HepG2 (cell line): ENCODE measurements at regions not wholly inside any gene's neighbourhood (a gene's known extent, or its start where the extent isn't known, plus 50 kb on each side); places are given as distances from the start of the nearest gene placed in this dataset.
"Not testable (repeated sequence)": the region's sequence is repeated elsewhere in the genome, so short reads cannot be mapped to it uniquely, and the experiment has no call there.

Experiments used
- ATAC-seq: fragments of 200-7000 bp; cut with Tn5 transposase; 3 replicates; pipeline ENCODE4 v1.9.1; 2020; ENCODE audit warnings: mild to moderate bottlenecking, moderate library complexity
- BruUV-seq: library from RNA; stranded (reverse); fragments of 400-500 nt; replicated peaks from 2 replicates; lab custom pipeline; 2021; lab: Mats Ljungman, UMichigan
- CTCF ChIA-PET: fragments of 300-600 bp; formaldehyde crosslinking; extraction: SDS; loops from one replicate; lab custom pipeline; 2021; ENCODE audit warnings: low total read pairs, inconsistent platforms, low intra/inter-chr PET ratio; lab: Yijun Ruan, JAX
- POLR2A ChIA-PET: fragments of 350-600 bp; sonication (Branson Sonifier 250); formaldehyde crosslinking; loops from one replicate; lab custom pipeline; 2020; ENCODE audit warnings: antibody characterized with exemption, inconsistent platforms; lab: Yijun Ruan, JAX
- DNase-seq: peaks from one replicate; pipeline ENCODE4 v3.0.0-alpha.2; 2015; ENCODE audit warnings: low spot score
- FAIRE-seq: peaks from 3 replicates; lab custom pipeline; 2011; peaks lifted over from hg19 to GRCh38; lab: Jason Lieb, UNC
- H2AFZ ChIP-seq: one replicate; pipeline ENCODE4 v1.6.1; 2011; ENCODE audit warnings: low read length, inconsistent platforms
- H3K27ac ChIP-seq: fragments of 300-600 bp; 3 replicates; pipeline ENCODE4 v1.8.0; 2011; ENCODE audit warnings: mixed run types, mild to moderate bottlenecking, mixed read lengths, low read length, inconsistent platforms; ENCODE audit not compliant: insufficient read depth; ENCODE audit errors: extremely low read length
- H3K27me3 ChIP-seq, 2 experiments: fragments of 200-600 bp in 1 of 2; 2 replicates in 1 of 2; 3 replicates in 1 of 2; pipeline versions ENCODE4 v1.6.0 to v1.8.0; 2011; ENCODE audit warnings: low read length in 2 of 2, mild to moderate bottlenecking in 2 of 2, moderate library complexity in 2 of 2, inconsistent platforms in 1 of 2; ENCODE audit not compliant: insufficient read depth in 2 of 2, control insufficient read depth in 1 of 2
- H3K36me3 ChIP-seq, 2 experiments: fragments of 200-600 bp in 1 of 2; replicated peaks in 1 of 2; 2 replicates in 1 of 2; 3 replicates in 1 of 2; pipeline versions ENCODE4 v1.5.1 to v1.8.0; 2011; ENCODE audit warnings: low read length in 2 of 2, inconsistent platforms in 1 of 2; ENCODE audit not compliant: insufficient read depth in 2 of 2, control insufficient read depth in 1 of 2
- H3K4me1 ChIP-seq: 2 replicates; pipeline ENCODE4 v1.5.1; 2012; ENCODE audit warnings: low read length, inconsistent platforms; ENCODE audit not compliant: insufficient read depth
- H3K4me2 ChIP-seq: 2 replicates; pipeline ENCODE4 v1.6.0; 2011; ENCODE audit warnings: low read depth, low read length, inconsistent platforms
- H3K4me3 ChIP-seq, 3 experiments: fragments of 200-600 bp in 1 of 3; sonication (generic), shearing (Covaris generic) in 1 of 3; replicated peaks in 1 of 3; 2 replicates each; pipeline ENCODE4 v1.5.1; 2011 to 2016; ENCODE audit warnings: low read length in 3 of 3, inconsistent platforms in 2 of 3, low read depth in 2 of 3, mild to moderate bottlenecking in 2 of 3, control low read depth in 1 of 3, mixed read lengths in 1 of 3; ENCODE audit not compliant: insufficient read depth in 1 of 3
- H3K79me2 ChIP-seq: one replicate; pipeline ENCODE4 v1.6.1; 2011; ENCODE audit warnings: low read length, inconsistent platforms; ENCODE audit not compliant: insufficient read depth
- H3K9ac ChIP-seq: 2 replicates; pipeline ENCODE4 v1.6.0; 2011; ENCODE audit warnings: mild to moderate bottlenecking, low read depth, low read length, inconsistent platforms; ENCODE audit not compliant: insufficient read depth
- H3K9me3 ChIP-seq: 2 replicates; pipeline ENCODE4 v1.5.1; 2012; ENCODE audit warnings: mild to moderate bottlenecking, low read length
- H4K20me1 ChIP-seq: 2 replicates; pipeline ENCODE4 v1.6.0; 2011; ENCODE audit warnings: inconsistent platforms, mild to moderate bottlenecking, low read length, moderate library complexity; ENCODE audit not compliant: insufficient read depth
- WGBS: methylation state at CpG from one replicate; pipeline ENCODE4 v1.1.6; 2017; ENCODE audit warnings: low lambda C conversion rate; 5-methylcytosine and 5-hydroxymethylcytosine counted together
- in situ Hi-C: cut with HindIII; loops from 2 replicates; pipeline ENCODE4 v1.10.0; 2017; ENCODE audit warnings: low pct_unique_long_range_greater_than_20kb; ENCODE audit not compliant: extremely low pct_ligation_motif_present
- intact Hi-C: fragments of 100-400 bp; cut with micrococcal nuclease; formaldehyde crosslinking; loops from one replicate; pipeline ENCODE4 v1.10.0; 2022; ENCODE audit not compliant: unreplicated experiment

DNA sequence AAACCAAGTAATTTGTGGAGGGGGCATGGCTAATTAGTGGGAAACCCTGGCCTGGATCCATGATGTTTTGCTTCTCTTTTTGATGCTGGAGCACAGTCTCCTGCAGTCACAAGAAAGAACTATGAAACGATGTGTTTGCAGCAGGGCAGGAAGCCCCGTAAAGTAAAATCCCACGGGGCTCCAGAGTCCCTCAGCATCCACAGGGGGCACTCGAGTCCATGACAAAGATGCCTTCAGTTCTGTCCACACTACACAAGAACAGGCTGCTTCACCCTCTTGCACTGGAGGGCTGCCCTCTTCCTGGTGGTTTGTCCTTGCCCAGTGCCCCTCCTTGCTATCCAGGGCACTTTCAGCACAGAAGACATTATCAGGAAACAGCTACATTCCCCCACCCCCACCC lies 475.1 kb downstream of the TUBA3C start:
- H3K9ac ChIP-seq, H3K4me3 ChIP-seq, H3K4me1 ChIP-seq, CTCF ChIA-PET, in situ Hi-C loops, H3K4me2 ChIP-seq, H3K36me3 ChIP-seq, BruUV-seq, POLR2A ChIA-PET, ATAC-seq, H4K20me1 ChIP-seq, H2AFZ ChIP-seq, DNase-seq, H3K79me2 ChIP-seq, FAIRE-seq, H3K27me3 ChIP-seq, intact Hi-C loops, H3K27ac ChIP-seq: not testable (repeated sequence)
- peaks cover 72% of the 10 kb centered on the region for H3K9me3 ChIP-seq
- 3% methylated on average over 4 of the region's 4 CpGs for WGBS

DNA sequence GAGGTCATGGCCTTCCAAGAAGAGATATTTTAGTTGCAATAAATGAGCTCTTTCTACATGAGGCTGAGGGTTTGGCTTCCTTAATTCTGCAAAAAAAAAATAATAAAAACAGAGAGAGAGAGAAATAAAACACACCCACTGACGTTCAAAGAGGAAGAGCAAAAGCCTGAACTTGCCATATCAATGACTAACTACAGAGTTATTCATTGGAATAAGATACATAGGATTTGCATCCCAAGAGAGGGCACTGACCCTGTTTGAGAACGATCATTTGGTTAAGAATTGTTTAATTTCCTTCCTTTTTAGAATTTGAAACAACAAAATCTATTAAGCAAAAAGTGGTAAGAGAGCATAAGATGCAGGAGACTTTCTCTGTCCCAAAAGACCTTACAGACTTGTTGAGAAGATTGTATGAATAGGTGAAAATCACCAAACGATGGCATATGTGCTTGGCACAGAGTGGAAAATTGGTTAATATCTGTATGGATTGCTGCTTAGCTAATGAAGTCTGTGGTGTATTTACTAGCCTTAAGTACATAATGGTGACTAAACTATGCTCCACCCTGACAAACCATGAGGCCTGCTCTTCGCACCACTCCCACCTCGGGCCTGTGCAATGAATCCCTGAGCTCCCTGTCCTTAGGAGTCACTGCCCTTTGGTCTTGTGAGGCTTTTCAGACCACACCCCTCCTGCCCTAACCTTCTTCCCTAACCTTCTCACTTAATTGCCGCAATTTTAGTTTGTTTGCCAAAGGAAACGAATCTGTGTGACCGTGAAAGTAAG lies 479.0 kb downstream of the TUBA3C start:
- H2AFZ ChIP-seq, H3K4me3 ChIP-seq, intact Hi-C loops, BruUV-seq, H3K27me3 ChIP-seq, H3K4me2 ChIP-seq, POLR2A ChIA-PET, H3K79me2 ChIP-seq, DNase-seq, CTCF ChIA-PET, H3K36me3 ChIP-seq, H3K4me1 ChIP-seq, ATAC-seq, H3K9ac ChIP-seq, in situ Hi-C loops, H3K27ac ChIP-seq, FAIRE-seq, H4K20me1 ChIP-seq: not testable (repeated sequence)
- H3K9me3 ChIP-seq: peaks cover 61% of the 10 kb centered on the region
- 2% methylated on average over 8 of the region's 8 CpGs for WGBS

DNA sequence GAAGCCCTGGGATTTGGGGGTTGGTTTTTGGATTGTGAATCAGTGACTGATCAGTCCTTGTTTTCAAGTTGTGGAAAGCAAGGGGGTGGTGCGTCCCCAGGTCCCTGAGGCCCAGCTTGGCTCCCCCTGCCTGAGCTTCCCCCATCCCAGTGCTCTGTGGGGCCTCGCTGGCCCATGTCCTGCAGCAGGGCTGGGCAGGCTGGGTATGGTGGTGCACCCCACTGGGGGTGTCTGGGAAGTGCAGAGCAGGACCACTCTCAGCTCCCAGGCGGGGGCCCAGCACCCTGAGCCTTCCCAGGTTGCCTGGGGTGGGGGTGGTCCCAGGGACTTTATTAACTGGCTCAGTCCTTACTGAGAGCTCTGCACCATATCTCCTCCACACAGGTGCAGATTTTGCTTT lies 483.3 kb downstream of the TUBA3C start:
- DNase-seq, H3K36me3 ChIP-seq, H3K27ac ChIP-seq, H4K20me1 ChIP-seq, H3K4me1 ChIP-seq, H3K9ac ChIP-seq, BruUV-seq, H2AFZ ChIP-seq, H3K79me2 ChIP-seq, CTCF ChIA-PET, H3K4me2 ChIP-seq, ATAC-seq, H3K27me3 ChIP-seq, intact Hi-C loops, POLR2A ChIA-PET, H3K4me3 ChIP-seq, in situ Hi-C loops, FAIRE-seq: not testable (repeated sequence)
- H3K9me3 ChIP-seq: peaks cover 34% of the 10 kb centered on the region
- 0% methylated on average over 1 of the region's 3 CpGs for WGBS

DNA sequence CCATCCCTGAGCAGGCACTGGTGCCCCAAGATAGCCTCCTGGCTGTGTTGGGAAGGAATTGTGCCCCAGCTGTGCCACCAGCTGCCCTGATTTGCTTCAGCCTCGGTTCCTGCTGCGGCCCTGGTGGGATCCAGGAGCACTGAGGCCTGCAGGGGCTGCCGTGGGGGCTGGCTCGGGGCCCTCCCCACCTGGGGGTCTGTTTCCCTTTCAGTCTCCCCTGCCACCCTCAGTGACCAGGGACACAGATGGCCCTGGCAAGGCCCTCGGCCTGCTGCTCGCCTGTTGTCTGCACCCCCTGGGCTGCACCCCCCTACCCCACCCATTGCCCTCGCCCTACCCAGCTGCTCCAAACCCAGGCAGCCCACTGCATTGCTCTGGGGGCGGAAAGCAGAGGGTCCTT lies 483.8 kb downstream of the TUBA3C start:
- H4K20me1 ChIP-seq, H3K79me2 ChIP-seq, CTCF ChIA-PET, H3K9ac ChIP-seq, ATAC-seq, BruUV-seq, POLR2A ChIA-PET, H3K4me2 ChIP-seq, FAIRE-seq, in situ Hi-C loops, H3K27me3 ChIP-seq, H3K4me1 ChIP-seq, H3K27ac ChIP-seq, H3K36me3 ChIP-seq, intact Hi-C loops, H3K4me3 ChIP-seq, H2AFZ ChIP-seq, DNase-seq: not testable (repeated sequence)
- peaks cover 30% of the 10 kb centered on the region for H3K9me3 ChIP-seq
- WGBS: 0% methylated on average over 2 of the region's 8 CpGs
